H1 (cell line): ENCODE measurements at regions not wholly inside any gene's neighbourhood (a gene's known extent, or its start where the extent isn't known, plus 50 kb on each side); places are given as distances from the start of the nearest gene placed in this dataset.

Experiments
- EZH2 ChIP-seq: fragments of 200-600 bp; sonication (generic); IDR thresholded peaks from 2 replicates; pipeline ENCODE4 v1.7.1; 2012; ENCODE audit warnings: low read depth, mild to moderate bottlenecking, moderate library complexity, low read length, inconsistent platforms; ENCODE audit not compliant: severe bottlenecking
- POLR2A ChIP-seq, 2 experiments: IDR thresholded peaks; 1 replicate in 1 of 2; 2 replicates in 1 of 2; pipeline ENCODE4 v1.6.1; 2011; ENCODE audit warnings: low read depth in 2 of 2, low read length in 2 of 2, mild to moderate bottlenecking in 2 of 2; ENCODE audit errors: control extremely low read depth in 1 of 2
- SUZ12 ChIP-seq: fragments of 200-600 bp; sonication (generic); IDR thresholded peaks from 2 replicates; pipeline ENCODE4 v1.6.1; 2012; ENCODE audit warnings: mild to moderate bottlenecking, inconsistent platforms, low read length, moderate library complexity, mixed read lengths
- YY1 ChIP-seq: IDR thresholded peaks from 2 replicates; pipeline ENCODE4 v1.6.1; 2011; ENCODE audit warnings: low read depth, mild to moderate bottlenecking, low read length
- TF ChIP-seq, protein P1 (sequence below), 3 experiments: IDR thresholded peaks; 1 replicate in 2 of 3; 2 replicates in 1 of 3; pipeline versions ENCODE4 v1.5.1 to v1.6.1; 2011; ENCODE audit warnings: low read length in 3 of 3, mild to moderate bottlenecking in 3 of 3, inconsistent platforms in 2 of 3, low read depth in 1 of 3, moderate library complexity in 1 of 3; ENCODE audit not compliant: insufficient read depth in 1 of 3; ENCODE audit errors: control extremely low read depth in 1 of 3

GRCh38 chr2:176641436-176641835 is 372.2 kb downstream of the MTX2 start:
- no peak for TF ChIP-seq POLR2A (IDR thresholded peaks at IDR 0.05; ENCODE audit: control extremely low read depth in 1 of 2, low read depth in 2 of 2, low read length in 2 of 2)
- TF ChIP-seq EZH2: no peak
- TF ChIP-seq, protein P1, sequence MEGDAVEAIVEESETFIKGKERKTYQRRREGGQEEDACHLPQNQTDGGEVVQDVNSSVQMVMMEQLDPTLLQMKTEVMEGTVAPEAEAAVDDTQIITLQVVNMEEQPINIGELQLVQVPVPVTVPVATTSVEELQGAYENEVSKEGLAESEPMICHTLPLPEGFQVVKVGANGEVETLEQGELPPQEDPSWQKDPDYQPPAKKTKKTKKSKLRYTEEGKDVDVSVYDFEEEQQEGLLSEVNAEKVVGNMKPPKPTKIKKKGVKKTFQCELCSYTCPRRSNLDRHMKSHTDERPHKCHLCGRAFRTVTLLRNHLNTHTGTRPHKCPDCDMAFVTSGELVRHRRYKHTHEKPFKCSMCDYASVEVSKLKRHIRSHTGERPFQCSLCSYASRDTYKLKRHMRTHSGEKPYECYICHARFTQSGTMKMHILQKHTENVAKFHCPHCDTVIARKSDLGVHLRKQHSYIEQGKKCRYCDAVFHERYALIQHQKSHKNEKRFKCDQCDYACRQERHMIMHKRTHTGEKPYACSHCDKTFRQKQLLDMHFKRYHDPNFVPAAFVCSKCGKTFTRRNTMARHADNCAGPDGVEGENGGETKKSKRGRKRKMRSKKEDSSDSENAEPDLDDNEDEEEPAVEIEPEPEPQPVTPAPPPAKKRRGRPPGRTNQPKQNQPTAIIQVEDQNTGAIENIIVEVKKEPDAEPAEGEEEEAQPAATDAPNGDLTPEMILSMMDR (IDR thresholded peaks at IDR 0.05; ENCODE audit: control extremely low read depth in 1 of 3, insufficient read depth in 1 of 3, low read depth in 1 of 3, low read length in 3 of 3): no peak
- TF ChIP-seq SUZ12: no peak
- no peak for TF ChIP-seq YY1
